ENCODE measurements at regions not wholly inside any gene's neighbourhood (a gene's known extent, or its start where the extent isn't known, plus 50 kb on each side); places are given as distances from the start of the nearest gene placed in this dataset.

DNA sequence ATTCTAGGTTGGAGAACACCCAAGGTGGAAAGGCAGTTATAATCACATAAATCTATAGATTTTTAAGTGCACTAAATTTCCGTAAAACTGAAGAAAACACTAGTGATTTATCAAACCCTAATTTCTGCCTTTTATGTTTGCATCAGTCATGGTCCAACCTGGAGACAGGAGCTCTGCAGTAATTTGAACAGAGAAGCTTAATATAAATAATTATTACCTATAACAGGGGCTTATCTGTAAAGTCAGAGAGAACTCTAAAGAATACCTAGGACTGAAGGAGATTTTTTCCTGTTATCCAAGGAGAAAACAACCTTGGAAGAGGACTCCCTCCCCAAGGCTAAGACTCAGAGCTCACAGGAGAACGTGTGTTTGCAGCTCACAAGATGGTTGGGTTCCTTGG is 95.1 kb downstream of the MPP7 start:
- Histone ChIP-seq H3F3A (ENCODE audit: low read depth) (peaks cover 3% of the 10 kb centered on the region), H4K20me1 (ENCODE audit: low read depth) (no peaks in the 10 kb centered on the region), H3K36me3 (no peaks in the 10 kb centered on the region), H3K79me2 (ENCODE audit: low read depth) (no peaks in the 10 kb centered on the region), H2AFZ (replicated peaks) (no peak overlapping the region), H3K27ac (no peak overlapping the region), H3K9ac (no peak overlapping the region), H3K4me3 (no peak overlapping the region), H3K27me3 (no peaks in the 10 kb centered on the region), H3K9me3 (ENCODE audit: low read depth) (no peaks in the 10 kb centered on the region), H3K4me2 (no peak overlapping the region), H3K4me1 (no peaks in the 10 kb centered on the region)
- no peak for DNase-seq (ENCODE audit: low spot score)
- no peaks in the 10 kb centered on the region for H3K36me3 Mint-ChIP-seq
- TF ChIP-seq EZH2phosphoT487 (IDR thresholded peaks at IDR 0.05) (no peak), EZH2 (IDR thresholded peaks at IDR 0.05) (no peak)
- TF ChIP-seq, protein P1, sequence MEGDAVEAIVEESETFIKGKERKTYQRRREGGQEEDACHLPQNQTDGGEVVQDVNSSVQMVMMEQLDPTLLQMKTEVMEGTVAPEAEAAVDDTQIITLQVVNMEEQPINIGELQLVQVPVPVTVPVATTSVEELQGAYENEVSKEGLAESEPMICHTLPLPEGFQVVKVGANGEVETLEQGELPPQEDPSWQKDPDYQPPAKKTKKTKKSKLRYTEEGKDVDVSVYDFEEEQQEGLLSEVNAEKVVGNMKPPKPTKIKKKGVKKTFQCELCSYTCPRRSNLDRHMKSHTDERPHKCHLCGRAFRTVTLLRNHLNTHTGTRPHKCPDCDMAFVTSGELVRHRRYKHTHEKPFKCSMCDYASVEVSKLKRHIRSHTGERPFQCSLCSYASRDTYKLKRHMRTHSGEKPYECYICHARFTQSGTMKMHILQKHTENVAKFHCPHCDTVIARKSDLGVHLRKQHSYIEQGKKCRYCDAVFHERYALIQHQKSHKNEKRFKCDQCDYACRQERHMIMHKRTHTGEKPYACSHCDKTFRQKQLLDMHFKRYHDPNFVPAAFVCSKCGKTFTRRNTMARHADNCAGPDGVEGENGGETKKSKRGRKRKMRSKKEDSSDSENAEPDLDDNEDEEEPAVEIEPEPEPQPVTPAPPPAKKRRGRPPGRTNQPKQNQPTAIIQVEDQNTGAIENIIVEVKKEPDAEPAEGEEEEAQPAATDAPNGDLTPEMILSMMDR (IDR thresholded peaks at IDR 0.05), result no peak
- H3K27ac Mint-ChIP-seq, result no peak overlapping the region
- no peaks in the 10 kb centered on the region for H3K27me3 Mint-ChIP-seq (ENCODE audit: insufficient read depth, low read depth)
- H3K4me3 Mint-ChIP-seq, result no peak overlapping the region
- H3K9me3 Mint-ChIP-seq, result peaks cover 2% of the 10 kb centered on the region
- H3K4me1 Mint-ChIP-seq, result peaks cover 7% of the 10 kb centered on the region

DNA sequence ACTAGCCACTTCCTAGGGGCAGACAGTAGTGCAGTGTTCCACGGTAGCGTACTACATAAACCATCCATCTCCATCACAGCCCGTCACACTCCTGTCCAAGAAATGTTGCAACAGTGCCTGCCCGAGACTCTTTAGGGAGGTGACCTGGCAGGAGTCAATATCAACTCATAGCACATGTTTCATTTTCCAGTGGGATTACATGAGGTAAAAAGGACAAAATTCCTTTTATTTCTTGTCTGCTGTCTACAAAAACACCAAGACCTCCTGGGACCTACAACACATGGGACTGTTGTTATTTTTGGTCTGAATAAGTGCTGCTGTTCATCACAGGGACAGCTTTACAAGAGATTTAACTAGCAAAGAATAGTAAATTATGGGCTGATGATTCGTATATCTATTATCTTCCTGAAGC is 99.9 kb downstream of the MPP7 start:
- H3K36me3 Mint-ChIP-seq, result no peaks in the 10 kb centered on the region
- Histone ChIP-seq H3K4me1 (no peaks in the 10 kb centered on the region), H4K20me1 (ENCODE audit: low read depth) (no peaks in the 10 kb centered on the region), H3K4me3 (no peak overlapping the region), H3K36me3 (no peaks in the 10 kb centered on the region), H3K9ac (no peak overlapping the region), H3K27me3 (no peaks in the 10 kb centered on the region), H3K9me3 (ENCODE audit: low read depth) (no peaks in the 10 kb centered on the region), H2AFZ (replicated peaks) (no peak overlapping the region), H3K79me2 (ENCODE audit: low read depth) (no peaks in the 10 kb centered on the region), H3K4me2 (no peak overlapping the region), H3K27ac (no peak overlapping the region), H3F3A (ENCODE audit: low read depth) (no peaks in the 10 kb centered on the region)
- H3K27me3 Mint-ChIP-seq (ENCODE audit: insufficient read depth, low read depth), result no peaks in the 10 kb centered on the region
- no peak overlapping the region for H3K4me3 Mint-ChIP-seq
- H3K9me3 Mint-ChIP-seq, result peaks cover 2% of the 10 kb centered on the region
- no peaks in the 10 kb centered on the region for H3K4me1 Mint-ChIP-seq
- TF ChIP-seq, protein P1 (IDR thresholded peaks at IDR 0.05), result no peak
- TF ChIP-seq EZH2phosphoT487 (IDR thresholded peaks at IDR 0.05), result no peak
- no peak for TF ChIP-seq EZH2 (IDR thresholded peaks at IDR 0.05)
- no peak overlapping the region for H3K27ac Mint-ChIP-seq
- no peak for DNase-seq (ENCODE audit: low spot score)

GRCh38 chr10:28201410-28202400 is 101.2 kb downstream of the MPP7 start:
- no peaks in the 10 kb centered on the region for H3K4me1 Mint-ChIP-seq
- Histone ChIP-seq H3F3A (ENCODE audit: low read depth) (no peaks in the 10 kb centered on the region), H3K9me3 (ENCODE audit: low read depth) (no peaks in the 10 kb centered on the region), H3K27ac (no peak overlapping the region), H3K4me2 (no peak overlapping the region), H3K27me3 (no peaks in the 10 kb centered on the region), H3K4me3 (no peak overlapping the region), H3K79me2 (ENCODE audit: low read depth) (no peaks in the 10 kb centered on the region), H3K36me3 (no peaks in the 10 kb centered on the region), H2AFZ (replicated peaks) (no peak overlapping the region), H3K4me1 (no peaks in the 10 kb centered on the region), H4K20me1 (ENCODE audit: low read depth) (no peaks in the 10 kb centered on the region), H3K9ac (no peak overlapping the region)
- no peaks in the 10 kb centered on the region for H3K27me3 Mint-ChIP-seq (ENCODE audit: insufficient read depth, low read depth)
- TF ChIP-seq EZH2 (IDR thresholded peaks at IDR 0.05) (no peak), EZH2phosphoT487 (IDR thresholded peaks at IDR 0.05) (no peak)
- TF ChIP-seq, protein P1 (IDR thresholded peaks at IDR 0.05), result no peak
- no peak overlapping the region for H3K27ac Mint-ChIP-seq
- no peaks in the 10 kb centered on the region for H3K9me3 Mint-ChIP-seq
- no peak for DNase-seq (ENCODE audit: low spot score)
- H3K4me3 Mint-ChIP-seq, result no peak overlapping the region
- no peaks in the 10 kb centered on the region for H3K36me3 Mint-ChIP-seq
